GM19238 (cell line): ENCODE measurements at regions not wholly inside any gene's neighbourhood (a gene's known extent, or its start where the extent isn't known, plus 50 kb on each side); places are given as distances from the start of the nearest gene placed in this dataset.

Experiments used
- DNase-seq: peaks from one replicate; pipeline ENCODE4 v3.0.0; 2011; ENCODE audit warnings: low spot score; ENCODE audit not compliant: insufficient read length

GRCh38 chr15:47395076-47395475 is 322.2 kb upstream of the SEMA6D start:
- no peak for DNase-seq

- DNase-seq = no peak
Measured at GRCh38 chr15:47397655-47398054, 319.6 kb upstream of the SEMA6D start.

GRCh38 chr15:47398132-47398531 is 319.2 kb upstream of the SEMA6D start:
- DNase-seq = no peak

- DNase-seq = no peak
Measured at GRCh38 chr15:47398594-47398993, 318.7 kb upstream of the SEMA6D start.

GRCh38 chr15:47399100-47399499 is 318.2 kb upstream of the SEMA6D start:
- DNase-seq = no peak

- no peak for DNase-seq
Measured at GRCh38 chr15:47400603-47401002, 316.7 kb upstream of the SEMA6D start.

- no peak for DNase-seq
Measured at GRCh38 chr15:47401427-47401826, 315.9 kb upstream of the SEMA6D start.

GRCh38 chr15:47402829-47403228 is 314.5 kb upstream of the SEMA6D start:
- DNase-seq = no peak

GRCh38 chr15:47404877-47405276 is 312.4 kb upstream of the SEMA6D start:
- no peak for DNase-seq

DNA sequence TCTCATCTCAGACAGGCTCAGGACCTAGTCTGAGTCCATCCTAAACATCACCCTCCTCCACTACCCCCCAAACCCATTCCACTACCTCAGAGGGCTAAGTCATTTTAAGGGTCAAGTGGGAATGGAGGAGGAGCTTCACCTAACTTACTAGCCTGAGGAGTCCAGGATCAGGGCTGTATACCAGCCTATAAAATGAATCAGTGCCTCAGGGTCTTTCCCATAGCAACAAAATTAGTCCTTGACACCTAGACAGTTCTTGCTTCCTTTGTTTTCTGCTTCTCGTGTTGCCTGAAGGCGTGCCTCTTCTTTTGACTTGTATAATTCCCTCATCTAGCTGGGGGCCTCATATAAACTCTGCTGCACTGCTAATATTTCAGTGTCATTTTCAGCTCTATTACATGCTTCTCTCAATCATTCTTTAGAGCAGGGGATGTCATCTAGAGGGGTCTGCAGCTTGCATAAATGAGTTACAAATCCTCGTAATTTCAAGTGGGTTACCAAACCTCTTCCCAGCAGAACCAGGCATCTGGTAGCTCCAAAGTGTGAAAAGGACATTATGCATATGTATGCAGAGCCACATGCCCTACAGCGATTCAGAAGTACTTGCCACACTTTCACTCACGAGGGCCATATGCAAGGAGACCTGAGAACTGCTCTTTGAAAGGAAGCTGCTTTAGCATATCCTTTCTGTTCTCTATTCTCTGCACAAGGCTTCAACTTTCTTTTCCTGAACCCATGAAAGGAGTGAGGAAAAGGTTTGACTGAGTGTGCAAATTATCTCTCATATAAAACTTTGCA is 311.7 kb upstream of the SEMA6D start:
- DNase-seq = no peak

DNA sequence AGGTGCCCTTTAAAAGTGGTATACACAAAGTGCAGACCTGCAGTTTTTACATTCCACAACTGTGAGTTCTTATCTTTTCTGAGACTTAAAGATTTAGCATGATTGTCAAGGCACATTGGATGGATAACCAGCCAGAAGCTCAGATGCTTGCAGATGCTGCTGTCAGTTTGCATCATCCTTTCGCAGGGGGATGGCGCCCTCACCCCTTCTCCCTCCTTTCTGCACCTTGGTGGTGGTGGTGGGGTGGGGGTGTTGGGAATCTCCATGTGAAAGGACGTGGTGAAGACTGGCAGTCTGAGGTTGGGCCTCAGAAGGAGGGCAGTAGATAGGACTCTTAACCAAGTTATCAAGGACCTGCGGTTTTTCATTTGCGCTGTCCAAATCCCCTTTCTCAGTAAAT is 309.6 kb upstream of the SEMA6D start:
- DNase-seq = no peak

GRCh38 chr15:47409038-47409437 is 308.3 kb upstream of the SEMA6D start:
- no peak for DNase-seq

- no peak for DNase-seq
Measured at GRCh38 chr15:47409600-47409999, 307.7 kb upstream of the SEMA6D start.

- DNase-seq = no peak
Measured at GRCh38 chr15:47410247-47410646, 307.1 kb upstream of the SEMA6D start.

- DNase-seq = no peak
Measured at GRCh38 chr15:47411733-47412132, 305.6 kb upstream of the SEMA6D start.

GRCh38 chr15:47412136-47412535 is 305.2 kb upstream of the SEMA6D start:
- no peak for DNase-seq

GRCh38 chr15:47412802-47413201 is 304.5 kb upstream of the SEMA6D start:
- no peak for DNase-seq

DNA sequence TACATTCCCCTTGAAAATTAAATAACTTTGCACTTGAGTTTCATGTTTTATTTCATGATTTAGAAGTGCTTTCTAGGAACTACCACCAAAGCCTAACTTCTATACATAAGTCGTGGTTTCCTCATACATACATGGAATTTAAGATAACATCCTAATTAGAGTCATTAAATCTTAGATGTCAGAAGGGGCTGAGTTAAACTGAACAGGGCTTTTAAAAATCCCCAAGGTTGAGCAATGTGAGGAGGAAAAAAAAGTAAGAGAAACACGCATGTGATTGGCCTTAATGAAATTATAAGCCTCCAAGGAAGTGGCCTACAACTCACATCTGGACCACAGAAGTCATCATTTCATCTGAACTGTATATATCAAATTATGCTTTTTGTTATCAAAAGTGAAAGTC is 303.1 kb upstream of the SEMA6D start:
- DNase-seq = no peak

DNA sequence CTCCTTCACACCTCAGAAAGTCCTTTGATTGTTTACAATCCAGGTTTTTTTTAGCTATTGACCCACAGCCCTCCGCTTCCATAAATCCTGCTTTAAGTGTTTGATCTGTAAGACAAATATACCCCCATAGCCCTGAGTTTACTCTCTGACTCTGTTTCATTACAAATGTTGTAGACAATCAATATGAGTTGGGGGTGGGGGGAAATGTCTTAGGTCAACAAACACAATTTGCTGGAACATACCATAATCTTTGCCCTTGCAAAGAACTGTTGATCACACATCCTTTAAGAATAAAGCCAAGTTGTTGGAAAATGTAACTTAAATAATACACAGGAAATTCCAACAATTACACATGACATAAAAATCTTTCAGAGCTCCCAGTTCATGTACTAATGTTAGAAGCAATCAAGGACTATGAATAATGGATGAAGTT is 301.8 kb upstream of the SEMA6D start:
- no peak for DNase-seq

DNA sequence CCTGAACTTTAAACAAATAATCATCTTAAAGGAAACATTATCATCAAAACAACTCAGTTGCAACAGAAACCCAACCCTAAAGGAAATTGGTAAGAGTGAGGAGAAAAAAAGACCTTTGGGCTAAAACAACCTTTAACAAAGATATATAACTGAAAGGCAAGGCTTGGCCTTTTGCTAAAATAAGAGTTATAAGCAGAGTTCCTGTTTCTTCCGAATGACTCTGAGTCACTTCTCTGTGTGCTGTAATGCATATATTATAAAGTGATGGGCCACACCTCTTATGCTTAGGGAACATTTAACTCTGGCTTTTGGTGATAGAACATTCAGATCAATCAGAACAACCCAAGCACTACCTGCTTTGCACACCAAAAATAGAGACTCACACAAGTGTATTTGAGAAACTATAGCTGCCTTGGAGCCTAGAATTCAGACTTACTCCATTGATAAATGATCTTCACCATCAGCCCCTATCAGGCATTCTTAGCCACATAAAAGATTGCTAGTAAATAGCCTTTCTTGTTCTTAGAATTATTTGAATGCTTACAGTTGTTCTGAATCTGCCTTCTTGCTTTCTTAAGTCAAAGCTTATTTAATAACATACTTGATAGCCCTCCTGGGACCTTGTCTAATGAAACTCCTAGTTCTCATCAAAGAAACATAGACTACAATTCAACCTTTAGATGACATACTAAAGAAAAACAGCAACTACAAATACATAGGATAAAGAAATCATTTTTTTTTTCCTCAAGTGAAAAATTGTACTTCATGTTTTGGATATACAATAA is 294.2 kb upstream of the SEMA6D start:
- DNase-seq = no peak

- DNase-seq = no peak
Measured at GRCh38 chr15:47427463-47427862, 289.8 kb upstream of the SEMA6D start.

DNA sequence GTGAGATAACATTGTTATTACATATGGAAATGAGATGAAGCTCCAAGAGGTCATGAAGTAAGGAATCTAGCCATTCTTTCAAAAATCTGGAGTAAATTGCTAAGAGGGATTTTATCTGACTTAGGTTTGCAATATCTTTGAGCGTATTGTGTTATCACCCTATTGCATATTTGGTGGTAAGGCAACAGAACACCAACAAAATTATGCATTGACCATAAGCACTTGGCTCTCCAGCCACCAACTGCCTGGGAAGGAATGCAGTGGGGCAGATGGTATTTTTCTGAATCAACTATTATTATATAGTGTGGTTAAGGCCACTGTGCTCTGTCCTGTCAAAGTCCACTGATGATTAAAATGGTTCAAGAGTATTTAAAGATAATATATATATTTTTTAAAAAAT is 287.9 kb upstream of the SEMA6D start:
- no peak for DNase-seq

GRCh38 chr15:47431501-47431900 is 285.8 kb upstream of the SEMA6D start:
- no peak for DNase-seq
